Peyer's patch (tissue), 4 donors: ENCODE measurements at regions not wholly inside any gene's neighbourhood (a gene's known extent, or its start where the extent isn't known, plus 50 kb on each side); places are given as distances from the start of the nearest gene placed in this dataset.

Experiments
- POLR2A ChIP-seq, 2 donors: fragments of 450-650 bp; IDR thresholded peaks; one replicate each; pipeline ENCODE4 v1.5.1; 2017; ENCODE audit warnings: antibody characterized with exemption in 2 of 2, mild to moderate bottlenecking in 2 of 2, moderate library complexity in 2 of 2
- TF ChIP-seq, protein P1 (sequence below), 6 experiments: fragments of 450-650 bp in 4 of 6; fragments of 200-600 bp in 2 of 6; sonication (generic) in 1 of 6; IDR thresholded peaks; one replicate each; pipeline ENCODE4 v1.5.1; 2017 to 2019; ENCODE audit warnings: antibody characterized with exemption in 6 of 6, mild to moderate bottlenecking in 3 of 6, moderate library complexity in 1 of 6

DNA sequence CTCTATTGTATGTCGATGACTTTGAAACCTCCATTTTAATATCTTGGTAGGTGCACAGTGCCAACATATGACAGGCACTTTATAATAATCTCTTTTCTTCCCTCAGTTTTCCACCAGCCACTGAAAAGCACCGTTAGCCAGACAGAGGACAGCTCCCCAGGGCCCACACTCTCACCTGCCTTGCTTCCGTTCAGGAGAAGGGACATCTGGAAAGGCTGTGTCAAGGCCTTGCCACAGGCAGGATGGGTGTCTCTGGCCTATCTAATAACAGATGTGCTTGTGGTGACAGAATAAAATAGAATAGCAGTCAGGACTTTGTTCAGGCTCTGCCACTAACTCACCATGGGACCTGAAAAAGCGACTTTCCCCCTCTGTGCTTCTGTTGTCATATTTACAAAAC lies 75.5 kb upstream of the CCDC167 start:
- TF ChIP-seq POLR2A (IDR thresholded peaks at IDR 0.05): no peak
- TF ChIP-seq, protein P1, sequence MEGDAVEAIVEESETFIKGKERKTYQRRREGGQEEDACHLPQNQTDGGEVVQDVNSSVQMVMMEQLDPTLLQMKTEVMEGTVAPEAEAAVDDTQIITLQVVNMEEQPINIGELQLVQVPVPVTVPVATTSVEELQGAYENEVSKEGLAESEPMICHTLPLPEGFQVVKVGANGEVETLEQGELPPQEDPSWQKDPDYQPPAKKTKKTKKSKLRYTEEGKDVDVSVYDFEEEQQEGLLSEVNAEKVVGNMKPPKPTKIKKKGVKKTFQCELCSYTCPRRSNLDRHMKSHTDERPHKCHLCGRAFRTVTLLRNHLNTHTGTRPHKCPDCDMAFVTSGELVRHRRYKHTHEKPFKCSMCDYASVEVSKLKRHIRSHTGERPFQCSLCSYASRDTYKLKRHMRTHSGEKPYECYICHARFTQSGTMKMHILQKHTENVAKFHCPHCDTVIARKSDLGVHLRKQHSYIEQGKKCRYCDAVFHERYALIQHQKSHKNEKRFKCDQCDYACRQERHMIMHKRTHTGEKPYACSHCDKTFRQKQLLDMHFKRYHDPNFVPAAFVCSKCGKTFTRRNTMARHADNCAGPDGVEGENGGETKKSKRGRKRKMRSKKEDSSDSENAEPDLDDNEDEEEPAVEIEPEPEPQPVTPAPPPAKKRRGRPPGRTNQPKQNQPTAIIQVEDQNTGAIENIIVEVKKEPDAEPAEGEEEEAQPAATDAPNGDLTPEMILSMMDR (IDR thresholded peaks at IDR 0.05): no peak
